Esophagus muscularis mucosa (tissue), 4 donors: ENCODE measurements at regions not wholly inside any gene's neighbourhood (a gene's known extent, or its start where the extent isn't known, plus 50 kb on each side); places are given as distances from the start of the nearest gene placed in this dataset.

Experiments
- DNase-seq: peaks from one replicate; pipeline ENCODE4 v3.0.0-alpha.2; 2017; ENCODE audit errors: extremely low spot score
- H3K27ac ChIP-seq, 4 donors: fragments of 200-600 bp; sonication (generic); replicated peaks in 1 of 4; 1 replicate in 3 of 4; 2 replicates in 1 of 4; pipeline ENCODE4 v1.5.1; 2016 to 2019; ENCODE audit warnings: mild to moderate bottlenecking in 1 of 4
- H3K27me3 ChIP-seq, 4 donors: fragments of 200-600 bp; sonication (generic); one replicate each; pipeline versions ENCODE4 v1.5.1 to v1.6.0; 2016 to 2019
- H3K36me3 ChIP-seq, 4 donors: fragments of 200-600 bp; sonication (generic); one replicate each; pipeline ENCODE4 v1.5.1; 2016 to 2019
- H3K4me1 ChIP-seq, 4 donors: fragments of 200-600 bp; sonication (generic); one replicate each; pipeline ENCODE4 v1.5.1; 2016 to 2019
- H3K4me3 ChIP-seq, 4 donors: fragments of 200-600 bp; sonication (generic); 1 replicate in 2 of 4; 2 replicates in 2 of 4; pipeline ENCODE4 v1.5.1; 2016 to 2019; ENCODE audit warnings: mild to moderate bottlenecking in 4 of 4, moderate library complexity in 1 of 4
- H3K9me3 ChIP-seq, 4 donors: fragments of 200-600 bp; sonication (generic); 1 replicate in 3 of 4; 2 replicates in 1 of 4; pipeline ENCODE4 v1.5.1; 2016 to 2019
- EP300 ChIP-seq: sonication (generic); formaldehyde crosslinking; IDR thresholded peaks from one replicate; pipeline ENCODE4 v1.6.1; 2017; ENCODE audit warnings: antibody characterized with exemption
- WGBS: methylation state at CpG from one replicate; pipeline ENCODE4 v1.1.5; 2018; 5-methylcytosine and 5-hydroxymethylcytosine counted together
- intact Hi-C: fragments of 100-400 bp; cut with DNase I; formaldehyde crosslinking; loops from one replicate; pipeline ENCODE4 v1.15.1; 2023
- TF ChIP-seq, protein P1 (sequence below), 3 experiments: fragments of 200-600 bp in 2 of 3; fragments of 450-650 bp in 1 of 3; sonication (generic) in 2 of 3; IDR thresholded peaks; one replicate each; pipeline ENCODE4 v1.5.1; 2017 to 2019; ENCODE audit warnings: antibody characterized with exemption in 3 of 3, mild to moderate bottlenecking in 2 of 3, moderate library complexity in 1 of 3

DNA sequence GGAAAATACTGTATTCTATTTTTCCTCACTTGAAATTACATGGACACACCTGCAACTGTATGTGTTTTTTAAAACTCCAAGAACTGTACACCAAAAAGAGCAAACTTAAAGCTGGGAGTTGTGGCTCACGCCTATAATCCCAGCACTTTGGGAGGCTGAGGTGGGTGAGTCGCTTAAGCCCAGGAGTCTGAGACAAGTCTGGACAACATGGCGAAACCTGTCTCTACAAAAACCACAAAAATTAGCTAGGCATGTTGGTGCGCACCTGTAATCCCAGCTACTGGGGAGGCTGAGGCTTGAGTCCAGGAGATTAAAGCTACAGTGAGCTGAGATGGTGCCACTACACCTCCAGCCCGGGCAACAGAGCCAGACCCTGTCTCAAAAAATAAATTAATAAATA lies 95.9 kb downstream of the SINHCAF start:
- no peak for TF ChIP-seq EP300
- TF ChIP-seq, protein P1, sequence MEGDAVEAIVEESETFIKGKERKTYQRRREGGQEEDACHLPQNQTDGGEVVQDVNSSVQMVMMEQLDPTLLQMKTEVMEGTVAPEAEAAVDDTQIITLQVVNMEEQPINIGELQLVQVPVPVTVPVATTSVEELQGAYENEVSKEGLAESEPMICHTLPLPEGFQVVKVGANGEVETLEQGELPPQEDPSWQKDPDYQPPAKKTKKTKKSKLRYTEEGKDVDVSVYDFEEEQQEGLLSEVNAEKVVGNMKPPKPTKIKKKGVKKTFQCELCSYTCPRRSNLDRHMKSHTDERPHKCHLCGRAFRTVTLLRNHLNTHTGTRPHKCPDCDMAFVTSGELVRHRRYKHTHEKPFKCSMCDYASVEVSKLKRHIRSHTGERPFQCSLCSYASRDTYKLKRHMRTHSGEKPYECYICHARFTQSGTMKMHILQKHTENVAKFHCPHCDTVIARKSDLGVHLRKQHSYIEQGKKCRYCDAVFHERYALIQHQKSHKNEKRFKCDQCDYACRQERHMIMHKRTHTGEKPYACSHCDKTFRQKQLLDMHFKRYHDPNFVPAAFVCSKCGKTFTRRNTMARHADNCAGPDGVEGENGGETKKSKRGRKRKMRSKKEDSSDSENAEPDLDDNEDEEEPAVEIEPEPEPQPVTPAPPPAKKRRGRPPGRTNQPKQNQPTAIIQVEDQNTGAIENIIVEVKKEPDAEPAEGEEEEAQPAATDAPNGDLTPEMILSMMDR (IDR thresholded peaks at IDR 0.05) = no peak
- Histone ChIP-seq H3K36me3 (no peaks in the 10 kb centered on the region), H3K4me1 (peaks cover 0 to 2% (median 0%) of the 10 kb centered on the region in 4 donors), H3K4me3 (no peak overlapping the region), H3K27ac (no peak overlapping the region), H3K9me3 (peaks cover 0 to 6% (median 0%) of the 10 kb centered on the region in 4 donors), H3K27me3 (peaks cover 0 to 15% (median 0%) of the 10 kb centered on the region in 4 donors)
- no peak for DNase-seq
- WGBS = 92% methylated on average over 5 of the region's 5 CpGs
- intact Hi-C loops = no loop called here
